SHP77 treated with DMSO at 0.1 percent for 48 hours (cell line): ENCODE measurements at regions not wholly inside any gene's neighbourhood (a gene's known extent, or its start where the extent isn't known, plus 50 kb on each side); places are given as distances from the start of the nearest gene placed in this dataset.
"Not testable (repeated sequence)": the region's sequence is repeated elsewhere in the genome, so short reads cannot be mapped to it uniquely, and the experiment has no call there.

Experiments
- DNase-seq: peaks from one replicate; lab custom pipeline; 2025; lab: John Stamatoyannopoulos, UW

DNA sequence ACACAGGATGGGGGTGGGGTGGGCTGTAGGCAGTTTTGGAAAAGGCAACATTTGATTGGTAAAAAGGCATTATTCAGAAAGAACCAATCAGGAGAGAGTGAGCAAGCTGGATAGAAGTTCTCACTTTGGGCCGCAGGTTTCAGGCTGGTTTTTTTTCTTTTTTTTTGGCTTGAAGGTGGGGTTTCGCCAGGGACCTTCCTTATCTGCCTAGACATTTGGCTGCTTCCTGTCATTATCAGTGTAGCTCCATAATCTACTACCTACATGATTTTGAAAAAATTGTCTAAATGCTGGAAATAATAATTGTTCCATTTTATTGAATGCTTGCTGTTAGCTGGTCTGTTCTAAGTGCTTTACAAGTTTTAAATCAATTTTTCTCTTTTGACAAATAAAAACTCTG lies 649.0 kb downstream of the TMTC2 start:
- DNase-seq, result no peak

DNA sequence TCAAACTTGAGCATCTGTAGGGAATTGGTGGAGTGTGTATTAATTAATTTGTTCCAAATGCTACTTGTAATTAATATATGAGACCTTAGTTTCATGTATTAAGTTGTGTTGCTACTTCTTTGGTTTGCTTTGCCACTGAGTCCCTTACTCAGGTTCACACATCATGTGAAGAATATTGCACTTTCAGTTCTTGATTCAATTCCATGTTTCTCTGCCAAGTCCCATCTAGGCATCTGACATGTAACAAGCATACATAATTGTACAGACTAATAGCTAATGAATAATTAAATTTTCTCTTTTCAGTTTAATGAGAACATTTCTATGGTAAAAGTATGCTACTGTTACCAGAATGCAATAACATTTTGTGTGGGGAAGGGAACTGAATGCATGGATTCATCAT lies 640.0 kb downstream of the TMTC2 start:
- no peak for DNase-seq

DNA sequence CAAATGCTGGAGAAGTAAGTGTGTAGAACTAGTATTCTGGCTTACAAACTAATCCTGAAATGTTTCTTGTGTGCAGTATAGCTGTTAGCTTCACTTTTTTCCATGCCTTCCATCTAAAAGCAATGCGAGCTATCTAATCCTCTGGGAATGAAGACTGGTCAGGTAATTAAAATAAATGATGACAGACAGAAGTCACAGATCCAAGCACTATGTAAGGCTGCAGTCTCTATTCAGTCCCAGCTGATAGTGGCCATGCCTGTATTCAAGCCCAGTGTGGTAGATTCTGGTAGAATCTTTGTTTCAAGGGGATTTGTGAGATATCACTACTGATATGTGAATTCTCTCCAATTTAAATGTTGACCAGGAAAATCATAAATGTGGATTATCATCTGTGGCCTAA lies 637.2 kb downstream of the TMTC2 start:
- no peak for DNase-seq

DNA sequence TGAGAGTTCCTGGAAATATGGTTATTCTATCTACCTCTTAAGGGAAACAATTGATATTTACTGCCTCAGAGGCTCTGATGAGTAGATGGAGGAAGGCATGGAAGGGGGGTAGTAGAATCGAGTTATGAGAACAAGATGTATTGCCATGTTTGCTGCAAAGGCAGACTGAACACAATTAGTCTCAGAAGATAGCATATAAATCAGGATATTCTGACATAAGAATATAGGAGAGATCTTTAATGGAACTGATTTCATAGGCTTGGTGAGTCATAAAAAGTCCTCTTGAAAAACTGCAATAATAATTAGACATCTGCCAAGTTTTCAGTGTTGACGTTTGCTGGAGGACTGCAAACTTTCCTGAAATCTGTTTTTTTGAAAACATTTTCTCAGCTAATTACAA lies 636.1 kb downstream of the TMTC2 start:
- no peak for DNase-seq

DNA sequence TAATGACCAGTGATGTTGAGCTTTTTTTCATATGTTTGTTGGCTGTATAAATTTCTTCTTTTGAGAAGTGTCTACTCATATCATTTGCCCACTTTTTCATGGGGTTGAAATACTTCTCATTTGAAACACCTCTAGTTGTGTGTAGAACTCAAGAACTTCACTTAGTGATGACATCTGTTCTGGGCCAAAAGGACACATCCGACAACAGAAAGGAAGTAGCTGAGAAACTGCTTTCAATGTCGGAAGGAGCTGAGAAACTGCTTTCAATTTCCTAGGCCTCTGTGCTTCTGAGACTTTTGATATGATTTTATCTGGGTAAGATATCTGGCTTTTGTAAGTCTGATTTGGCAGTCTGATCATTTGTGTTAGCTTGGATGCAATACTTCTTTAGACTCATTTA lies 635.3 kb downstream of the TMTC2 start:
- DNase-seq, result no peak

DNA sequence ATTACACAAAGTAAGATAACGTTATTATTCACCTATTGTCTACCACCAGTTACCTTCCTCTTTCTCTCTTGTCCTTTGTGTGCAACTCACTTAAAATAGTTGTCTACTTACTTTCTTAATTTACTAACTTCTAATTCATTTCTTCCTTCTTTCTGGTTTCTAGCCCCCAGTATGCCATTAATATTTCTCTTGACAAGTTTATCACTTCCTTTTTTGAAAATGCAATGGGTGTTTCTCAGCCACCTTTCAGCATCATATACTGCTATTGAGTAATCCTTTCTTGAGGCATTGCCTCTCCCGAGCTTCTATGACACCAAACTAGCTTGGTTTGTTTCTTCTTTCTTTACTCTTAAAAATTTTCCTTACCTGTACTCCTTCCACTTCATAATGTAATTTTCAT lies 633.6 kb downstream of the TMTC2 start:
- no peak for DNase-seq

DNA sequence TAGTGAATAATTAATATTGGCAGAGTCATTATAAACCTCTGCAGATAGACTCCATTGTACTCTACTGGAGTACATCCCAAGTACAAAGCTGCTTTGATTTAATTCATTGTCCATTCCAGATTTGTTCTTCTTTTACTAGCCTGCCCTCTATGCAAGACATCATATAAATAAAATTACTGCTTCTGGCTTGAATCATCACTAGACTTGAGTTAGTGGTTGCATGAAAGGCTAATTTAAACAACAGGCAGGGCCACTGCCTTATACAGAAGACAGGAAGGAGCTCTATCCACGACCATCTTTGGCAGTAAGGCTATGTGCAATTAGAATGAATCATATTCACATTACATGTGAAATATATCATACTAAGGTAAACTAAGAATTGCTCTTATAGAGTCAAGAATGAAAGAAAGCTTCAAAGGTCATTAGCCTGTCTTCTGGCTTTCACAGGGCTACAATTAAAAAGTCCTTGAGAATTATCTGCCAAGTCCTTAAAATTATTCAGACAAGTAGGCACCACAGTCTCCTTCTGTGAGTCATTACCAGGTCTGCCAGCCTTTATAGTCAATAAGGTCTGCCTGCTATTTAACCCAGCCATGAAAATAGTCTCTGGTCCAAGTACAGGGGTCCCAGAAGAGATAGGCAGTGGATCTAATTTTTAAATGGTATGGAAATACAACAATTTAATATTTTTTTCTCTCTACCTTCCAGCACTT lies 631.8 kb downstream of the TMTC2 start:
- no peak for DNase-seq

DNA sequence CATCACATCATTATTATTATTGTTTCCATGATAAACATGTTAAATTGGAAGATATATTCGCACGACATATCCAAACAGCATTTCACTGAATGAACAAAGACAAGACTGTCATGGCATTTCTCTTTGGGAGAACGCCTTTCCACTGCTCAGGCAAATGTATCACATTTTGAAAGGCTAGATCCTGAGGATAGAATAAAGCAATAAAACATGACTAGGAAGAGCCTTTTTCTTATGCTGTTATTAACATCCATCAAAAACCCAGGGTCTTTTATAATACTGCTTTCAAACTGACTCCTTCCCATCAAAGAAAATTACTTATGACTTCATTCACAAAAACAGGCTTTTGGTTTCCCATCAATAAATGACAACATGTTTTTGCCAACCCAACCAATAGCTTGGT lies 630.9 kb downstream of the TMTC2 start:
- no peak for DNase-seq

DNA sequence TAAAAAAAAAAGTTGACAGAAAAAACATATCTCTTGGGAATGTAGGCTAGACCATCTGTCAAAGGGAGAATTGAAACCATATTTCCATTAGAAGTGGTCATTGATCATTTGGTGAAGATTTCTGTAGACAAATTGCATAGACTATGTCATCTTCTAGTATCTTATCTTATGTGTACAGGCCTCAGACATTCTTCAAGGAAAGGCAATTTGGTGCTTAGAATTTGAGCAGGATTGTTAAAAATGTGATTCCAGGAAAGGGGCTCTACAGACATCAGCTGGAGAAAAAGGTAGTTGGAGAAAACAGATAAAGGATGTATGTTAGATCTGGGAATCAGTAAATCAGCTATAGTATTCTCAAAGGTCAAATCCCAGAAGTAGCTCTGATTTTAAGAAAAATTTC lies 627.1 kb downstream of the TMTC2 start:
- DNase-seq, result no peak

DNA sequence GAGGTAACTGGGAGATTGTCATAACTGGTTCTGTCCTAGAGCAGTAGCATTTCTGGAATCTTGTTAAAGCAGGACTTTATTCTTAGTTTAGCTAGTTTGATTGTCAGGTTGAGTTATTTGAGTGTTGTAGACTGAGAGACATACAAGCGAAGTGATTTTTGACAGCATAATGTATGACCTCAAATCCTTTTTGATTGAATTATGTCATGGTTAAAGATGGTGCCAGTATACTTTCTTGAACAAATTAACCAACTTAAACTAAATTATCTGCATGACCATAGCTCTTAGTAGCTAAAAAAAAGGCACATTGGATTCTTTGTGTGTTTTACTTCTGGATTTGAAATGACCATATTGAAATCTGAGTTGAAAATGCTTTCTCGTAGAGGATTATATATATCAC lies 626.6 kb downstream of the TMTC2 start:
- DNase-seq, result no peak

DNA sequence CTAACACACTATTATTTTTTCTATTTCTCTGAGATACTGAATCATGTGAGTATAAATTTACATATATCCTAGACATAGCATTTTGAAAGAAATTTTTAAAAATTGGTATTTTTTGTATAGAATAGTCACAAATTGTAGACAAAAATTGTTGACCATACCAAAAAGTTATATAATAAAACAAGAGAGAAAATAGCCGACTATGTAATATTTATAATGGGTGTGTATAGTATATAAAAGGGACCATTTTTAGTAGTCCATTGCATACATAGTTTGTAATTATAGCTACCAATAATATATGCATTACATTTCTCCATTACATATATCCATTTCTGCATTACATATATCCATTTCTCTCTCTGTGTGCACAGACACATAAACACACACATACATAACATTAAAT lies 590.2 kb downstream of the TMTC2 start:
- no peak for DNase-seq

DNA sequence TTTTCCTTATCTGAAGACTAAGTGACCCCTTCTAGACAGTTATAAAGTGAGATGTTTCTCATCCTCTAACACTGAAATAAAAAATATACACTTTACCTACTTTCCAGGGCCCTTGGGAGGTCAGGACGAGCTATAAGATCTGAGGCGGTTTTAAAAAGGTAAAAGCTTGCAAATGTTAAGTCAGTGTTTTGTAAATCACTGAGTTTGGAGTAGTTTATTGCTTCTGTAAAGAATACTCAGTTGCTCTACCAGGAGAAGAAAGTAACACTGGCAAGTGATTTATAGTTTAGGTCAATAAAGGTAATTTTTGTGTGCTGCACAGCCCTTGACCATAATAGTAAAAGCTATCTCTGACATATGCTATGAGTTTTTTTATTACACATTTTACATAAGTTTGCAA lies 584.5 kb downstream of the TMTC2 start:
- DNase-seq, result no peak

DNA sequence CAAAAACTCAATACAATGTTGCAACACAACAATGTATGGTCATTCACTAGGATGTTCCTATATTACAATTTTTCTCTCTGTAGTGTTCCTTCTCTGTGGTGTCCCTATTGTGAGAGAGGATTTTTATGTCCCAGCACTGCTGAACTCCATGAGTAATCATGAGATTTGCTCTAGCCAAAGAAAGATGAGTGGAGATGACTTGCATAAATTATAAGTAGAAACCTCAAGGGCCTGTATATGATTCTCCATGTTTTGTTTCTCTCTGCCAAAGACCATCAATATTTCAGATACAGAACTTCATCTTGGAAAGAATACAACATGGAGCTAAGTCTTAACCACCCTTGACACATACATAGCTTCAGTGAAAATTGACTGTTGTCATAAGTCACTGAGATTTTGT lies 579.1 kb downstream of the TMTC2 start:
- DNase-seq, result no peak

DNA sequence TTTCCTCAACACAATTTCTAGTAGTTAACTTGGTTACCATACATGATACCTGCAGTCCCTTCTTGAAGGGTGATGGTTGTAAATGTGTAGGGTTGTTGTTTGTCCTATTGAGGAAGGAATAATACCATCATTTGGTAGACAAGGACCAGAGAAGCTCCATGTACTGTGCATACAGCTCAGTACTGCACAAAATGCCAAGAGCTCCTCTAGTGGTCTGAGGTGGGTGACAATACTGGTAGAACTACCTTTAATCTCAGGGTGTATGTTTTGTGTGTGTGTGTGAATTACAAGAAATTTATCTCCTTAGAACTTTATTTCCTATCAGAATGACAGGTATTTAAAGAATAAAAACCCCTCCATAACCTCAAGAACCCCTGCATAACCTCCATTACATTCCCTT lies 575.3 kb downstream of the TMTC2 start:
- DNase-seq, result no peak

DNA sequence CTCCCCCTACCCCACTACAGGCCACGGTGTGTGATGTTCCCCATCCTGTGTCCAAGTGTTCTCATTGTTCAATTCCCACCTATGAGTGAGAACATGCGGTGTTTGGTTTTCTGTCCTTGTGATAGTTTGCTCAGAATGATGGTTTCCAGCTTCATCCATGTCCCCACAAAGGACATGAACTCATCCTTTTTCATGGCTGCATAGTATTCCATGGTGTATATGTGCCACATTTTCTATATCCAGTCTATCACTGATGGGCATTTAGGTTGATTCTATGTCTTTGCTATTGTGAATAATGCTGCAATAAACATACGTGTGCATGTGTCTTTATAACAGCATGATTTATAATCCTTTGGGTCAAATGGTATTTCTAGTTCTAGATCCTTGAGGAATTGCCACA lies 573.4 kb downstream of the TMTC2 start:
- DNase-seq, result not testable (repeated sequence)

DNA sequence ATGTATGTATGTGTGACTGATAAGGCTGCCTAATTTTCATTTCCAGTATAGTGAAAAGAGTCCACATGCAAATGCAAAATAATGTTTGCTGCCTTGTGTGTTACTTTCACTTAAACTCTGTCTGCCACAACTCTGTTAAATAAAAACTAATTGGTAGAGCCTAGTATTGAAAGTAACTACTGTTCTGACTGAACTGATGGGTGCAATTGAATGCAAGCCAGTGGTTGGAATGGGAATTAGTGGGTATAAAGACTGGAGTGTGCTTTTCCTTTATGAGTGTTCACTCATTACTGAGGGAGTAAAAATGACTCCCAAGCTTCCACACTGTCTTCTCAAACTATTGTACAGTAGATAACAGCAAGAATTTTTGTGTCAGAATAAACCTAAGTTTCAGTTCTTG lies 571.0 kb downstream of the TMTC2 start:
- no peak for DNase-seq

DNA sequence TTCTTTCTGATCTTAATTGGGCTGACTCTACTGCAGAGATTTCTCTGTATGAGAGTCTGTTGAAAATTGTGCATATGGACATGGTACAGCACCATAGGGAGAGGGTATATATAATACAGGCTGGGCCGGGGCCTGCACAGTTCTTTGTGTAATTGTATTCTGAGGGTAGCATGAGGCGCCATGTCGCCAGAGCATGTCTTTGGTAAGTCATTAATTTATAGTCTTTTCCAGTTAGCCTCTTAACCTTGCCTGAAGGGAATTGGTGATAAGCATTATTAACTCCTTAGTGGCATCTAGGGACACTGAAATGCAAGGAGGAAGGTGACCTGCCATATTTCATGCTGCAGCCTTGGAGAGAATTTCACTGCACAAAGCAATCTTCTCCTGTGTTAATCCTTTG lies 569.9 kb downstream of the TMTC2 start:
- no peak for DNase-seq

DNA sequence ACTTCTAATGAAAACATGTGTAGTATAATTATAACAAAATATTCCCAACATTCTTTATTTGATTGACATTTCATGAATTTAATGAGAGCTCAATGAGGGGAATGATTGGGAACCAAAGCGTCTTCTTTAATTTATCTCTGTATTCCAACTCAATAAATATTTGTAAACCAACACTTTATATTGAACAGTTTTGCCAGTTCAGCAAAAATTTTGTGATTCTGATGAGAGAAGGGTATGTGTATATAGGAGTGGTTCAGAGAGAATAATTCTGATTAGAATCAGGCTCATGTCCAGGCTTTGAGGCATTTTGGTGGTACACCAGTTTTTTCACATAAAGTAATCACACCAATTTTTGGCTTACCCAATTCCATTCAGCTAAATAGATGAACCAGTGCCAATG lies 564.2 kb downstream of the TMTC2 start:
- no peak for DNase-seq

DNA sequence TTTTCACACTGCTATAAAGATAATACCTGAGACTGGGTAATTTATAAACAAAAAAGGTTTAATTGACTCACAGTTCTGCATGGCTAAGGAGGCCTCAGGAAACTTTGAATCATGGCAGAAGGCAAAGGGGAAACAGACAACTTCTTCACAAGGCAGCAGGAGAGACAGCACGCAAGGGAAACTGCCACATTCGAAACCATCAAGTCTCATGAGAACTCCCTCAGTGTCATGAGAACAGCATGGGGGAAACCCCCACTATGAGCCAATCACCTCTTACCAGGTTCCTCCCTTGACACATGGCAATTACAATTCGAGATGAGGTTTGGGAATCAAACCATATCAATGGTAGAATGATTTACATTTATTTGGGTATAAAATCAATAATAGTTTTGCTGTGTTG lies 558.5 kb downstream of the TMTC2 start:
- no peak for DNase-seq

DNA sequence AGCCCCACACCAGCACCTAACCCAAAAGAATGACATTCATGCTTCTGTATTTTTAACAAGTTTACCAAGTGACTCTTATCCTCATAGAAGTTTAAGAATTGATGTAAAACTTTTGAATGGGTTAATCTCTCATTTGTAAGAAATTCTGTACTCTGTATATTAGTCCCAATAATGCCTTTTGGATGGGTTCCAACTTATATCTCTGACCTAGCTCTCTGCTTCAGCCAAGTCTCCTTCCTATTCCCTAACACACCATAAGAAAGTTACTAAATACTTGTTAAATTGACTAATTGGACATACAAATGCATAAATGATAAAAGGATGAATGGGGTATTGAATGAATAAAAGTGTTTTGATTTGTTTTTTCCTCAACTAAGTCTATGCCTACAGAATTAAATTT lies 557.3 kb downstream of the TMTC2 start:
- DNase-seq, result no peak

DNA sequence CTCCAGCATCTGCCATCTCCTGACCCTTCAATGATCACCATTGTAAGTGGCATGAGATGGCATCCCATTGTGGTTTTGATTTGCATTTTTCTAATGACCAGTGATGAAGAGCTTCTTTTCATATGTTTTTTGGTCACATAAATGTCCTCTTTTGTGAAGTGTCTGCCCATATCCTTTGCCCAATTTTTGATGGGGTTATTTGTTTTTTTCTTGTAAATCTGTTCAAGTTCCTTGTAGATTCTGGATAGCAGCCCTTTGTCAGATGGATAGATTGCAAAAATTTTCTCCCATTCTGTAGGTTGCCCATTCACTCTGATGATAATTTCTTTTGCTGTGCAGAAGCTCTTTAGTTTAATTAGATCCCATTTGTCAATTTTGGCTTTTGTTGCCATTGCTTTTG lies 547.3 kb downstream of the TMTC2 start:
- DNase-seq, result not testable (repeated sequence)

DNA sequence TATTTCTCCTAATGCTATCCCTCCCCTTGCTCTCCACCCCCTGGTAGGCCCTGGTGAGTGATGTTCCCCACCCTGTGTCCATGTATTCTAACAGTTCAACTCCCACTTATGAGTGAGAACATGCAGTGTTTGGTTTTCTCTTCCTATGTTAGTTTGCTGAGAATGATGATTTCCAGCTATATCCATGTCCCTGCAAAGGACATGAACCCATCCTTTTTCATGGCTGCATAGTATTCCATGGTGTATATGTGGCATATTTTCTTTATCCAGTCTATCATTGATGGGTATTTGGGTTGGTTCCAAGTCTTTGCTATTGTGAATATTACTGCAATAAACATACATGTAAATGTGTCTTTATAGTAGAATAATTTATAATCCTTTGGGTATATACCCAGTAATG lies 540.3 kb downstream of the TMTC2 start:
- not testable (repeated sequence) for DNase-seq

DNA sequence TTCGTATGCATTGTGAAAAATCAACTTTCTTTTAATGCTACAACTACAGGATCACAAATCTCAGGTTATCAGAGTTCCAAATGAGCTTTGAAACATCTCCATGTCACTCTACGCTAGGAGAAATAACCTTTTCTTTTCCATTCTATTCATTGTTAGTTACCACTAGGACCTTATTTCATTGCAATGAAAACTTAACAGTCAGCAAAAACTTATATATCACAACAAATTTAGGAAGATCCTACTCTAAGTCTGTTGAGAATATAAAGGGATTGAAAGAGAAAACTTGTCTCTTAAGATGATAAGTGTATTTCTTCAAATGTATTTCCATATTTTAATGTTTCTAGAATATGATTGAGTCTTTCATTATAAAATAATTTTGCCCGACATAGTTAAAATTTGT lies 539.1 kb downstream of the TMTC2 start:
- DNase-seq, result no peak

DNA sequence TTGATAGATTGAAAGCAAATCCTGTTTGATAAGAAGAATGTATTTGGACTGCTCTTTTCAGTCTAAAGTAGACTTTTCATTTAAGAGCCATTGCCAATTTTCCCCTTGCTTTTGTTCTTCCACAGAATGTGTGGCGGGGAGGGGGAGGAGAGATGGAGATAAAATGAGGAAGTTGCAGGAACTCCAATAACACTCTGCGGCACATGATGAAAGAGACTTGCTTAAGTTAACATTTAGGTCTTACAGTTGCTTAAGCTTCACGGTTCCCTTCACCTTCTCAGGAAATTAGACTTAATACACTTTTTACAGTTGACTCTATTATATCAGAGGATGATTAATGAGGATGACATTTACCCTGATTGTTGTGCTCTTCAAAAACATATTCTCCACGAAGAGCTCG lies 537.3 kb downstream of the TMTC2 start:
- DNase-seq, result no peak

DNA sequence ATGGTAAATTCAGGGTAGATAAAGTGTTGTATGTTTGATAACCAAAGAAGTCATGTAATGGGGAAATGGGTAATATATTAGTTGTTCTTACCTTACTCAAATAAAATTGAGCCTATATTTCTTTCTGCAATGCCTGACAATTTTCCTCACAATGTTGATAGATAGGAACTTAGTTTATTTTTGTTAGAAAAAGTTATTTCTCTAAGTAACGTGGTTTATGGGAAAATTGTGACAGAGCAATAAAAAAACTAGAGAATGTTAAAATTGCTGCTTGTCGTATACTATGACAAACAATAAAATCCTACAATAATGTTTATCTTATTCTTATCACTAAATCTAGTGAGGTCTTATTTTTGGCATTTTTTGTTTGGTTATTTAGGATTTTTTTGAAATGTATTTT lies 534.1 kb downstream of the TMTC2 start:
- DNase-seq, result no peak
